ENCODE measurements at regions not wholly inside any gene's neighbourhood (a gene's known extent, or its start where the extent isn't known, plus 50 kb on each side); places are given as distances from the start of the nearest gene placed in this dataset.

GRCh38 chr10:27439101-27439500, 65.0 kb upstream of the RAB18 start:
- intact Hi-C loops (cut with DNase I): no loop called here
- no peaks in the 10 kb centered on the region for H3K27me3 ChIP-seq (ENCODE audit: insufficient read depth in 3 of 3, low read length in 2 of 3)
- H3K36me3 ChIP-seq (ENCODE audit: insufficient read depth in 1 of 2, low read depth in 1 of 2): no peaks in the 10 kb centered on the region
- no peaks in the 10 kb centered on the region for H3K4me1 ChIP-seq
- TF ChIP-seq CTCF (IDR thresholded peaks at IDR 0.05): no peak
- ATAC-seq: no peak
- no peak for DNase-seq
- no peak overlapping the region for H3K27ac ChIP-seq
- 89 to 100% (median 94%) methylated on average over 1 of the region's 1 CpG for WGBS, 3 donors
- H3K4me3 ChIP-seq: no peak overlapping the region
- H3K9me3 ChIP-seq: no peaks in the 10 kb centered on the region

- H3K4me3 ChIP-seq: no peak overlapping the region
Observed at GRCh38 chr10:27437775-27438174, 66.3 kb upstream of the RAB18 start.

GRCh38 chr10:27436710-27437109, 67.4 kb upstream of the RAB18 start:
- no peak for TF ChIP-seq CTCF (IDR thresholded peaks at IDR 0.05)
- Histone ChIP-seq H3K9me3 (no peaks in the 10 kb centered on the region), H3K27me3 (ENCODE audit: insufficient read depth in 3 of 3, low read length in 2 of 3) (no peaks in the 10 kb centered on the region), H3K4me3 (no peak overlapping the region), H3K27ac (no peak overlapping the region), H3K4me1 (no peaks in the 10 kb centered on the region), H3K36me3 (ENCODE audit: insufficient read depth in 1 of 2, low read depth in 1 of 2) (no peaks in the 10 kb centered on the region)
- WGBS, 3 donors: 48 to 52% (median 49%) methylated on average over 8 of the region's 8 CpGs
- DNase-seq: no peak
- no peak for ATAC-seq
- intact Hi-C loops (cut with DNase I): no loop called here

More at GRCh38 chr10:27437775-27438174, 66.3 kb upstream of the RAB18 start:
- intact Hi-C loops (cut with DNase I): no loop called here
- no peaks in the 10 kb centered on the region for H3K9me3 ChIP-seq
- no peaks in the 10 kb centered on the region for H3K36me3 ChIP-seq (ENCODE audit: insufficient read depth in 1 of 2, low read depth in 1 of 2)
- H3K4me1 ChIP-seq: no peaks in the 10 kb centered on the region
- no peak overlapping the region for H3K27ac ChIP-seq
- no peak for ATAC-seq
- TF ChIP-seq CTCF (IDR thresholded peaks at IDR 0.05): no peak
- H3K27me3 ChIP-seq (ENCODE audit: insufficient read depth in 3 of 3, low read length in 2 of 3): no peaks in the 10 kb centered on the region
- DNase-seq: no peak

- H3K27me3 ChIP-seq (ENCODE audit: insufficient read depth in 3 of 3, low read length in 2 of 3): no peaks in the 10 kb centered on the region
- intact Hi-C loops (cut with DNase I): no loop called here
Observed at GRCh38 chr10:27433976-27434375, 70.1 kb upstream of the RAB18 start.

More at GRCh38 chr10:27433976-27434375, 70.1 kb upstream of the RAB18 start:
- no peaks in the 10 kb centered on the region for H3K4me1 ChIP-seq
- no peak for ATAC-seq
- H3K27ac ChIP-seq: no peak overlapping the region
- no peaks in the 10 kb centered on the region for H3K36me3 ChIP-seq (ENCODE audit: insufficient read depth in 1 of 2, low read depth in 1 of 2)
- no peak for DNase-seq
- H3K9me3 ChIP-seq: no peaks in the 10 kb centered on the region
- H3K4me3 ChIP-seq: no peak overlapping the region
- WGBS, 3 donors: 81 to 91% (median 81%) methylated on average over 2 of the region's 2 CpGs
- TF ChIP-seq CTCF (IDR thresholded peaks at IDR 0.05): no peak

All from psoas muscle (tissue), 7 donors.